HUES64 (cell line): ENCODE measurements at regions not wholly inside any gene's neighbourhood (a gene's known extent, or its start where the extent isn't known, plus 50 kb on each side); places are given as distances from the start of the nearest gene placed in this dataset.

Source experiments
- H3K27ac ChIP-seq: 2 replicates; pipeline ENCODE4 v1.7.0; 2013; ENCODE audit warnings: low read depth, low read length, inconsistent platforms
- H3K27me3 ChIP-seq: 2 replicates; pipeline ENCODE4 v1.6.1; 2013; ENCODE audit warnings: mild to moderate bottlenecking, low read length; ENCODE audit not compliant: insufficient read depth
- H3K36me3 ChIP-seq: 2 replicates; pipeline ENCODE4 v1.6.1; 2013; ENCODE audit warnings: mild to moderate bottlenecking, low read length; ENCODE audit not compliant: insufficient read depth
- H3K4me1 ChIP-seq: 2 replicates; pipeline ENCODE4 v1.6.1; 2013; ENCODE audit warnings: mild to moderate bottlenecking, low read length, moderate library complexity; ENCODE audit not compliant: insufficient read depth
- H3K4me3 ChIP-seq: 2 replicates; pipeline ENCODE4 v1.5.1; 2013; ENCODE audit warnings: mild to moderate bottlenecking, low read length, moderate library complexity
- H3K9ac ChIP-seq: 2 replicates; pipeline ENCODE4 v1.6.1; 2013; ENCODE audit warnings: mild to moderate bottlenecking, low read depth, low read length
- H3K9me3 ChIP-seq: 2 replicates; pipeline ENCODE4 v1.6.1; 2013; ENCODE audit warnings: low read depth, low read length; ENCODE audit not compliant: insufficient read depth
- WGBS: fragments of 150-250, 120-280 bp; methylation state at CpG from one replicate; pipeline ENCODE4 v1.1.7; 2013; ENCODE audit warnings: missing lambda C conversion rate; 5-methylcytosine and 5-hydroxymethylcytosine counted together

DNA sequence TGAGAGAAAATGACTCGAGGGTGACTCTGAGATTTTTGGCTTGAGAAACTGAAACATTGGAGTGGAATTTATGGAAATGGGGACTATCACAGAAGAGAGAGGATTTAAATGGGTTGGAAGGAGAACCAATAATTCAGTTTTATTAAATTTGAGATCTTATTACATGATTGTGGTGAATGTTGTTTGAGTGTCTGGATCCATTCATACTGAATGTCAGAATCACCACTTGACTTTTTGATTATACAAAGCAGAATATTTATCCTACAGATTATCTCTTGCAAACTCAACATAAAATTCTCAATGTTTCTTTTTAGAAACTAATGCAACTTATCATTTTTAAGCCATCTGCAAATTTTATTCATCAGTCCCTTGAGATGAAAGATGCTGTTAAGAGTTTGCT, 332.8 kb downstream of the CNTN3 start:
- WGBS, result 86% methylated on average over 1 of the region's 1 CpG
- no peaks in the 10 kb centered on the region for H3K9me3 ChIP-seq

GRCh38 chr3:74273555-74274402, 340.7 kb downstream of the CNTN3 start:
- Histone ChIP-seq H3K9ac (no peak overlapping the region), H3K27ac (no peak overlapping the region), H3K9me3 (no peaks in the 10 kb centered on the region), H3K4me3 (no peak overlapping the region), H3K4me1 (no peaks in the 10 kb centered on the region), H3K27me3 (no peaks in the 10 kb centered on the region), H3K36me3 (no peaks in the 10 kb centered on the region)
- WGBS, result 92% methylated on average over 12 of the region's 12 CpGs

More for the DNA sequence above, 332.8 kb downstream of the CNTN3 start:
- H3K27ac ChIP-seq, result no peak overlapping the region
- no peaks in the 10 kb centered on the region for H3K4me1 ChIP-seq
- H3K27me3 ChIP-seq, result no peaks in the 10 kb centered on the region
- no peaks in the 10 kb centered on the region for H3K36me3 ChIP-seq
- no peak overlapping the region for H3K4me3 ChIP-seq
- no peak overlapping the region for H3K9ac ChIP-seq

DNA sequence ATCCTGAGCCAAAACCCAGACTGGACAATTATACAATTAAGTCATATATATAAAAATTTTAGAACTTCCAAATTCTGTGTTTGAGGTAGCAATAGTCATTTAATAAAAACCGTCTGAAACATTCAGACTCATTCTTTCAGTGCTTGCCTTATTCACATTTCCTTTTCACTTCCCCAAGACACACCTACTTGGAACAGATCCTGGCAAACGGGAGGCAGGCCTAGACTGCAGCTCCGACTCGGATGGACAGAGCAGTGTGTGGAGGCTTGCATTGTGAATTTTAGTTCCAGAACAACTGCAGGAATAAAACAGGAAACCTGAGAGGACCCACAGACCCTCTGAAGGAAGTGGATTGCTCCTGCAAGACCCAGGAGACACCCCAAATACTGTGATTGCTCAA, 341.4 kb downstream of the CNTN3 start:
- Histone ChIP-seq H3K4me3 (no peak overlapping the region), H3K4me1 (no peaks in the 10 kb centered on the region), H3K27me3 (no peaks in the 10 kb centered on the region), H3K27ac (no peak overlapping the region), H3K9me3 (no peaks in the 10 kb centered on the region), H3K36me3 (no peaks in the 10 kb centered on the region), H3K9ac (no peak overlapping the region)
- WGBS, result 96% methylated on average over 4 of the region's 4 CpGs

DNA sequence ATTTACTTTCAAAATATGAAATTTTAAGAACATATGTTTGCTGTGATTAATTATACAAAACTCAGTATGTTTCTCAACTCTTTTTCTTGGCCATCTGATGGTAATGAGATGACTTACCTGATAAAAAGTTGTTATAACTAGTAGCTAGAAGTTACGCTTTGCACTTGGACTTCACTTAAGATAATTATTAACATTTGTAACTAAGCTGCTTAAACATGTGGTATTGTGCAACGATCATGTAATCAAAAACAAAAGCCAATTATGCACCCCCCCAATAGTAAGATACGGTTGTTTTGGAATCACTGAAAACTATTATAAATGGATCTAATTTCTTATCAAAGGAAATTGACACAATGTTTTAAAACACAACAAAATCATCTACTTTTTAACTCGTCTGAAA, 342.9 kb downstream of the CNTN3 start:
- Histone ChIP-seq H3K4me3 (no peak overlapping the region), H3K9ac (no peak overlapping the region), H3K27me3 (no peaks in the 10 kb centered on the region), H3K9me3 (no peaks in the 10 kb centered on the region), H3K36me3 (no peaks in the 10 kb centered on the region), H3K4me1 (peaks cover 4% of the 10 kb centered on the region; the same call in 1 of the 2 replicates), H3K27ac (no peak overlapping the region)
- WGBS, result 89% methylated on average over 1 of the region's 4 CpGs

DNA sequence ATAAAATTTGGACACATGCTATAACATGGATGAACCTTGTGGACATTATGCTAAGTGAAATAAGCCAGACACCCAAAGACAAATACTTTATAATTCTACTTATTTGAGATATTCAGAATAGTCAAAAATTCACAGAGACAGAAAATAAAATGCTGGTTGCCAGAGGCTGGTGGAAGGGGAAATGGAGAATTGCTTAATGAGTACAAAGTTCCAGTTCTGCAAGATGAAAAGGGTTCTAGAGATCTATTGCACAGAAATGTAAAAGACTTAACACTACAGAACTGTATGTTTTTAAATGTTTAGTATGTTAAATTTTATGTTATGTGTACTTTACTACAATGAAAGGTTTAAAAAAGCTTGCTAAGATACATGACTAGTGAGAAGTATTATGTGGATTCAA, 344.8 kb downstream of the CNTN3 start:
- Histone ChIP-seq H3K27me3 (no peaks in the 10 kb centered on the region), H3K36me3 (no peaks in the 10 kb centered on the region), H3K9me3 (no peaks in the 10 kb centered on the region), H3K27ac (no peak overlapping the region), H3K9ac (no peak overlapping the region), H3K4me1 (peaks cover 4% of the 10 kb centered on the region; the same call in 1 of the 2 replicates), H3K4me3 (no peak overlapping the region)

DNA sequence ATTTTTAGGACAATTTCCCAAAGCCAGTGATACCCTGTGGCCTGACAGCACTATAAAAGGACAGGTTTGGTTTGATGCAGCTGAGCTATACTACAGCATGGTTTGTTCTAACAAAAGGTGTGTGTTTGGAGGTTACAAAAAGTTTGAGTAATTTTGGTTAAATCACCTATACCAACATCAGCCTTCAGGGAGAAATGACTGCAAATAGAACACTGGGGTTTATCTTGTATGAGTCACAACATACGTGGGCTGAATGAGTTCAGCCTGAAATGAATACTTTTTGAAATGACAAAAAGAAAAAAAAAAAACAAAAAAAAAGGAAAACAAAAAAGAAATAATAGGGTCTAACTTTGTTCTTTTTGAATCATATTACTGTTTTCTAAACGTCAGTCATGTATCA, 345.7 kb downstream of the CNTN3 start:
- H3K27ac ChIP-seq, result no peak overlapping the region
- H3K36me3 ChIP-seq, result no peaks in the 10 kb centered on the region
- no peak overlapping the region for H3K4me3 ChIP-seq
- H3K27me3 ChIP-seq, result no peaks in the 10 kb centered on the region
- 100% methylated on average over 1 of the region's 2 CpGs for WGBS
- peaks cover 4% of the 10 kb centered on the region; the same call in 1 of the 2 replicates for H3K4me1 ChIP-seq
- no peak overlapping the region for H3K9ac ChIP-seq
- no peaks in the 10 kb centered on the region for H3K9me3 ChIP-seq

GRCh38 chr3:74267588-74268184, 346.8 kb downstream of the CNTN3 start:
- no peak overlapping the region for H3K9ac ChIP-seq
- no peaks in the 10 kb centered on the region for H3K9me3 ChIP-seq
- H3K27ac ChIP-seq, result no peak overlapping the region
- H3K36me3 ChIP-seq, result no peaks in the 10 kb centered on the region
- peaks cover 4% of the 10 kb centered on the region; the same call in 1 of the 2 replicates for H3K4me1 ChIP-seq
- 63% methylated on average over 8 of the region's 13 CpGs for WGBS
- no peaks in the 10 kb centered on the region for H3K27me3 ChIP-seq
- H3K4me3 ChIP-seq, result no peak overlapping the region

DNA sequence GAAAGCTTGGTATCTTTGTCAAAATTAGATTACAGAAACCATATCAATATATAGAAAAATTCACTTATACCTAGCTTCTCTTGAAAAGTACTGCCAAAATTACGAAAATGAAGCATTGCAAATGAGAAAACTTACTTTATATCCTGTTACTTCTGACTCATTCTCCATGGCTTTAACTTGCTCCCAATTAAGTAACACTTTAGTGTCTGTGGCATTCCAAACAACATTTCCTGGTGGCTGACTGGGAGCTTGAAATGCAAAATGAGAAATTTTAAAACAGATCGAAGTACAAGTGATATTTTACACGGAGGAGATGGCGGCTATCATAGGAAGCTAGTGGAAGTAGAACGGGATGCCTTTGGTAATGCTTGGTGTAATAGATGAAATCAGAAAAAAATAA, 347.3 kb downstream of the CNTN3 start:
- Histone ChIP-seq H3K4me3 (no peak overlapping the region), H3K27ac (no peak overlapping the region), H3K36me3 (no peaks in the 10 kb centered on the region), H3K9me3 (no peaks in the 10 kb centered on the region), H3K27me3 (no peaks in the 10 kb centered on the region), H3K4me1 (peaks cover 4% of the 10 kb centered on the region; the same call in 1 of the 2 replicates), H3K9ac (no peak overlapping the region)
- WGBS, result 68% methylated on average over 5 of the region's 5 CpGs

GRCh38 chr3:74265069-74265468, 349.4 kb downstream of the CNTN3 start:
- no peaks in the 10 kb centered on the region for H3K9me3 ChIP-seq
- H3K27me3 ChIP-seq, result no peaks in the 10 kb centered on the region
- H3K36me3 ChIP-seq, result no peaks in the 10 kb centered on the region
- no peak overlapping the region for H3K27ac ChIP-seq
- H3K9ac ChIP-seq, result no peak overlapping the region
- peaks cover 4% of the 10 kb centered on the region; the same call in 1 of the 2 replicates for H3K4me1 ChIP-seq
- no peak overlapping the region for H3K4me3 ChIP-seq
- WGBS, result 89% methylated on average over 1 of the region's 1 CpG

DNA sequence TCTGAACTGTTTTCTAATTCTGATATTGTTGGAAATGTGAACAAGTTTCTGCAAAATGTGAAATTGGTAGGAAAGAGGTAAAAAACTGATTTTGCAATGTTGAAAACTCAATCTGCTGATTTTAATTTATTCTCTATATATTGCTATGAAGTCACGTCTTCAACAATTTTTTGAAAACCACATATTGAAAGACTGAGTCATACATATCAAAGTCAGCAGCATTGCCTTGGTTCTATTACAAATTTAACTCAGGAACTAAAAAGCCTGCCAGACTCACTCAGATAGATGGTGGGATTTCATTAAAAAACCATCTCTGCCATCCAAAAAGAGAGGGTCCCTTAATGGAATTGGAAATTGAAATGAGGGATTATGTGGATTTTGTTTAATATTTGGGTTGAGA, 351.4 kb downstream of the CNTN3 start:
- Histone ChIP-seq H3K4me1 (peaks cover 4% of the 10 kb centered on the region; the same call in 1 of the 2 replicates), H3K27me3 (no peaks in the 10 kb centered on the region), H3K9ac (no peak overlapping the region), H3K27ac (no peak overlapping the region), H3K9me3 (no peaks in the 10 kb centered on the region), H3K36me3 (no peaks in the 10 kb centered on the region), H3K4me3 (no peak overlapping the region)
- 89% methylated on average over 1 of the region's 1 CpG for WGBS

DNA sequence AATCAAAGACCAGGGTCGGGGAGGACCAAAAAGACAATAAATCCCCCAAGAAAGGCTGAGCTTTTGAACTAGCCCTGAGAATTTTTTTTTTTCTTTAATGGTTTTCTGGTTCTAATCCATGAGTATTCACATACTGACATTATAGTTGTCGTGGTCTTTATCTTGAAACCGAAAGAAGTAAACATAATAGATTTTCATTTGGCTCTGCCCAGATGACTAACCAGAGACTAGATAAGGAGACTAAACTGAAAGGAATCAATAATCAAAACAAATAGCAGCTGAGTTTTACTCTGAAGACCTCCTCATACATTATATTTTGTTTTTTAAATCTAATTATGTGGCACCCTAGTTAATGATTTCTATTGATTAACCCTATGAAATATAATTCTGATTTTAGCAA, 381.4 kb downstream of the CNTN3 start:
- no peaks in the 10 kb centered on the region for H3K9me3 ChIP-seq
- no peak overlapping the region for H3K27ac ChIP-seq
- H3K4me1 ChIP-seq, result no peaks in the 10 kb centered on the region
- H3K27me3 ChIP-seq, result no peaks in the 10 kb centered on the region
- H3K9ac ChIP-seq, result no peak overlapping the region
- WGBS, result 94% methylated on average over 3 of the region's 3 CpGs
- no peak overlapping the region for H3K4me3 ChIP-seq
- H3K36me3 ChIP-seq, result no peaks in the 10 kb centered on the region
